Panc1 (cell line): ENCODE measurements at regions not wholly inside any gene's neighbourhood (a gene's known extent, or its start where the extent isn't known, plus 50 kb on each side); places are given as distances from the start of the nearest gene placed in this dataset.

Experiments
- ATAC-seq: fragments of 200-7000 bp; cut with Tn5 transposase; 2 replicates; pipeline ENCODE4 v1.9.1; 2020; ENCODE audit warnings: mild to moderate bottlenecking, moderate library complexity
- BruUV-seq: library from RNA; stranded (reverse); fragments of 400-500 nt; replicated peaks from 2 replicates; lab custom pipeline; 2021; lab: Mats Ljungman, UMichigan
- CTCF ChIA-PET: fragments of 300-600 bp; sonication (Branson Sonifier 250); formaldehyde crosslinking; loops from one replicate; lab custom pipeline; 2022; ENCODE audit warnings: antibody characterized with exemption; lab: Charles Lee
- POLR2A ChIA-PET: fragments of 300-600 bp; sonication (Branson Sonifier 250); formaldehyde crosslinking; loops from one replicate; lab custom pipeline; 2022; ENCODE audit warnings: antibody characterized with exemption; lab: Charles Lee
- DNase-seq: peaks from one replicate; pipeline ENCODE4 v3.0.0-alpha.2; 2010; ENCODE audit warnings: low read depth, low spot score
- H3K27ac ChIP-seq: 2 replicates; pipeline ENCODE4 v1.5.1; 2011; ENCODE audit warnings: mild to moderate bottlenecking, low read length, inconsistent platforms
- H3K27me3 ChIP-seq: fragments of 200-500 bp; sonication (Bioruptor generic); 2 replicates; pipeline ENCODE4 v1.6.0; 2014; ENCODE audit warnings: low read length, inconsistent platforms; ENCODE audit not compliant: control insufficient read depth, insufficient read depth
- H3K36me3 ChIP-seq: fragments of 200-500 bp; sonication (Bioruptor generic); 2 replicates; pipeline ENCODE4 v1.5.1; 2014; ENCODE audit warnings: inconsistent platforms, mild to moderate bottlenecking, low read length, moderate library complexity; ENCODE audit not compliant: control insufficient read depth, insufficient read depth
- H3K4me1 ChIP-seq: 2 replicates; pipeline ENCODE4 v1.5.1; 2011; ENCODE audit warnings: inconsistent platforms, mild to moderate bottlenecking, low read length, moderate library complexity; ENCODE audit not compliant: control insufficient read depth, insufficient read depth
- H3K4me3 ChIP-seq, 2 experiments: 2 replicates each; pipeline ENCODE4 v1.5.1; 2011 to 2012; ENCODE audit warnings: low read depth in 2 of 2, low read length in 2 of 2, mild to moderate bottlenecking in 2 of 2, inconsistent platforms in 1 of 2, moderate library complexity in 1 of 2
- H3K9me3 ChIP-seq: fragments of 200-500 bp; sonication (Bioruptor generic); 2 replicates; pipeline ENCODE4 v1.5.1; 2014; ENCODE audit warnings: low read depth, mild to moderate bottlenecking, inconsistent platforms, low read length, moderate library complexity; ENCODE audit not compliant: control insufficient read depth, insufficient read depth
- POLR2AphosphoS5 ChIP-seq: IDR thresholded peaks from 2 replicates; pipeline ENCODE4 v1.6.1; 2012; ENCODE audit warnings: mild to moderate bottlenecking, low read depth, low read length, moderate library complexity
- REST ChIP-seq, 2 experiments: IDR thresholded peaks; 2 replicates each; pipeline ENCODE4 v1.6.1; 2011 to 2012; ENCODE audit warnings: low read depth in 2 of 2, control low read depth in 1 of 2, low read length in 1 of 2, mild to moderate bottlenecking in 1 of 2, moderate library complexity in 1 of 2; ENCODE audit not compliant: insufficient read depth in 1 of 2
- SIN3A ChIP-seq: IDR thresholded peaks from 2 replicates; pipeline ENCODE4 v1.6.1; 2012; ENCODE audit warnings: low read depth, mild to moderate bottlenecking, low read length, moderate library complexity, borderline replicate concordance; ENCODE audit not compliant: insufficient read depth
- TCF7L2 ChIP-seq: IDR thresholded peaks from 2 replicates; pipeline ENCODE4 v1.6.1; 2011; ENCODE audit warnings: mild to moderate bottlenecking, low read depth, low read length, inconsistent platforms
- in situ Hi-C: cut with HindIII; loops from 2 replicates; pipeline ENCODE4 v1.10.0; 2016; ENCODE audit warnings: low sequenced_read_pairs, low pct_unique_long_range_greater_than_20kb
- intact Hi-C: fragments of 100-400 bp; cut with micrococcal nuclease; formaldehyde crosslinking; loops from one replicate; pipeline ENCODE4 v1.10.0; 2022; ENCODE audit not compliant: unreplicated experiment
- TF ChIP-seq, protein P1 (sequence below): fragments of 450-650 bp; IDR thresholded peaks from 2 replicates; pipeline ENCODE4 v1.5.1; 2017; ENCODE audit warnings: mild to moderate bottlenecking

DNA sequence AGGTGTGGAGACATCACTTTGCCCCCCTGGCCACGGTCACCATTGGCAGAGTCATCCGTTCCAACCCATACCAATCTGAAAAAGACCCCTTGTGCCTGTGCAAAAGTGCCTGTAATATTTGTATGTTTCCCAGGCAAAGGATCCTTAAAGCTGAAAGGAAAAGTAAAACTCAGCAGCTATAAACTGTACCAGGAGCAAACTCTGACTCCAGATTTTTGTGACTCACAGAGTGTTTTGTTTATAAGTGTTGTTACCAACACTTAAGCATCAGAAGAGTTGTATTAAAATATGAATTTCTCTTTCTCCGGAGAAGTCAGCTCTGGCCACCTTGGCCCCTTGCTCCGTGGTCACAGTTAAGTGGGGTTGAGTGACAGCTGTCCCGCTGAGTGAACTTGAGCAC, 75.9 kb downstream of the IRX6 start:
- ChIA-PET POLR2A (no interaction called here), CTCF (no interaction called here)
- intact Hi-C loops, result no loop called here
- Histone ChIP-seq H3K4me1 (no peaks in the 10 kb centered on the region), H3K36me3 (no peaks in the 10 kb centered on the region), H3K9me3 (no peaks in the 10 kb centered on the region), H3K27ac (no peak overlapping the region), H3K27me3 (peaks cover 7% of the 10 kb centered on the region), H3K4me3 (no peak overlapping the region)
- TF ChIP-seq, protein P1, sequence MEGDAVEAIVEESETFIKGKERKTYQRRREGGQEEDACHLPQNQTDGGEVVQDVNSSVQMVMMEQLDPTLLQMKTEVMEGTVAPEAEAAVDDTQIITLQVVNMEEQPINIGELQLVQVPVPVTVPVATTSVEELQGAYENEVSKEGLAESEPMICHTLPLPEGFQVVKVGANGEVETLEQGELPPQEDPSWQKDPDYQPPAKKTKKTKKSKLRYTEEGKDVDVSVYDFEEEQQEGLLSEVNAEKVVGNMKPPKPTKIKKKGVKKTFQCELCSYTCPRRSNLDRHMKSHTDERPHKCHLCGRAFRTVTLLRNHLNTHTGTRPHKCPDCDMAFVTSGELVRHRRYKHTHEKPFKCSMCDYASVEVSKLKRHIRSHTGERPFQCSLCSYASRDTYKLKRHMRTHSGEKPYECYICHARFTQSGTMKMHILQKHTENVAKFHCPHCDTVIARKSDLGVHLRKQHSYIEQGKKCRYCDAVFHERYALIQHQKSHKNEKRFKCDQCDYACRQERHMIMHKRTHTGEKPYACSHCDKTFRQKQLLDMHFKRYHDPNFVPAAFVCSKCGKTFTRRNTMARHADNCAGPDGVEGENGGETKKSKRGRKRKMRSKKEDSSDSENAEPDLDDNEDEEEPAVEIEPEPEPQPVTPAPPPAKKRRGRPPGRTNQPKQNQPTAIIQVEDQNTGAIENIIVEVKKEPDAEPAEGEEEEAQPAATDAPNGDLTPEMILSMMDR, result no peak
- TF ChIP-seq REST (IDR thresholded peaks at IDR 0.05; ENCODE audit: insufficient read depth in 1 of 2, low read depth in 2 of 2, low read length in 1 of 2), result no peak
- ATAC-seq, result no peak
- no peak for DNase-seq
- in situ Hi-C loops, result no loop called here
- BruUV-seq, result no TSS peak

DNA sequence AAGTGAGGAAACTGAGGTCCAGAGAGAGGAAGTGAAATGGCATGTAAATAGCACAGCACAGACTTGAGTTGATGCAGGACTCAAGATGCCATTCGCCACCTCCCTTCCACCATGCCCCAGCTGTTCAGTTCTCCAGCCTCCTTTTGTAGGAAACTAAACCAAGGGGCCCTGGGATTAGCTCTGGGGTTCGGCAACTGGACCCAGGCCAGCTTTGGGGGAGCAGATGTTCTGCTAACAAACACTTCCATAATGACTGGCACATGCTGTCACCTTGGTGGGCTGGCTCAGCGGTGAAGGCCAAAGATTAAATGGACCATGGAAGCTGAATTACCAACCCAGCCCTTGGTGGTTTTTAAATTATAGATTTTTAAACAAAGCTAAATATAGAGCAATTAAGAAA, 77.0 kb downstream of the IRX6 start:
- no peak for ATAC-seq
- ChIA-PET POLR2A (no interaction called here), CTCF (no interaction called here)
- intact Hi-C loops, result no loop called here
- Histone ChIP-seq H3K4me3 (no peak overlapping the region), H3K27ac (no peak overlapping the region), H3K36me3 (no peaks in the 10 kb centered on the region), H3K9me3 (no peaks in the 10 kb centered on the region), H3K27me3 (peaks cover 7% of the 10 kb centered on the region), H3K4me1 (no peaks in the 10 kb centered on the region)
- in situ Hi-C loops, result no loop called here
- no peak for DNase-seq
- TF ChIP-seq SIN3A (no peak), POLR2AphosphoS5 (no peak), REST (IDR thresholded peaks at IDR 0.05; ENCODE audit: insufficient read depth in 1 of 2, low read depth in 2 of 2, low read length in 1 of 2) (no peak), TCF7L2 (no peak)
- BruUV-seq, result no TSS peak
